Neural crest cell (in vitro differentiated cells): ENCODE measurements at regions not wholly inside any gene's neighbourhood (a gene's known extent, or its start where the extent isn't known, plus 50 kb on each side); places are given as distances from the start of the nearest gene placed in this dataset.

ENCODE experiments used
- DNase-seq: peaks from one replicate; pipeline ENCODE4 v3.0.0; 2021; ENCODE audit warnings: low read depth, mixed read lengths, low spot score
- H3K27ac Mint-ChIP-seq: one replicate; pipeline ENCODE4 v1.8.0; 2021; ENCODE audit warnings: mild to moderate bottlenecking, mixed read lengths; ENCODE audit not compliant: unreplicated experiment
- H3K27me3 Mint-ChIP-seq: 2 replicates; pipeline ENCODE4 v1.8.0; 2021; ENCODE audit warnings: low read depth, mild to moderate bottlenecking, mixed read lengths
- H3K36me3 Mint-ChIP-seq: 2 replicates; pipeline ENCODE4 v1.8.0; 2021; ENCODE audit warnings: low read depth, mild to moderate bottlenecking, mixed read lengths
- H3K4me1 Mint-ChIP-seq: 2 replicates; pipeline ENCODE4 v1.8.0; 2021; ENCODE audit warnings: mixed read lengths
- H3K4me3 Mint-ChIP-seq: one replicate; pipeline ENCODE4 v1.8.0; 2021; ENCODE audit warnings: mild to moderate bottlenecking, mixed read lengths
- H3K9me3 Mint-ChIP-seq: 2 replicates; pipeline ENCODE4 v1.8.0; 2021; ENCODE audit warnings: mixed read lengths
- TF ChIP-seq, protein P1 (sequence below): fragments of 200-600 bp; sonication (generic); conservative IDR thresholded peaks from 2 replicates; pipeline ENCODE4 v1.5.0; 2021; ENCODE audit warnings: antibody characterized with exemption, mild to moderate bottlenecking

DNA sequence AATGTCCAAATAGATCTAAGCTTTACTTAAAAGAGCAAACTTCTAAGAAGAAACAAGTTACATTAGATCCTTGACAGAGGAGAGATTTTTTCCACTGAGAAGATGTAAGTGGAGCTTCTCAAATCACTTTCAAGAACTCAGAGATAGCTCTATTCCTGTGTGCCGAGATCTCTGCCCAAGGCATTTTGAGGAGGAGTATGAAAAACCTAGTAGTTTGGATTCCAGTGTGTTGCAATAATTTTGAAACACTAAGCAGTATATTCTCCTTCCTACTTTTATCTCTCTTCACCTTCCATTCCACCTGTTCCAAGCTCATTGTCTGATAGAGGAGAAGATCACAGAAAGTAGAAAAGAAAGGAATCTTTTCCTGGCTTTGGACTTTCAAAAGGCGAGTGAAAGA lies 192.0 kb upstream of the TANK start:
- TF ChIP-seq, protein P1, sequence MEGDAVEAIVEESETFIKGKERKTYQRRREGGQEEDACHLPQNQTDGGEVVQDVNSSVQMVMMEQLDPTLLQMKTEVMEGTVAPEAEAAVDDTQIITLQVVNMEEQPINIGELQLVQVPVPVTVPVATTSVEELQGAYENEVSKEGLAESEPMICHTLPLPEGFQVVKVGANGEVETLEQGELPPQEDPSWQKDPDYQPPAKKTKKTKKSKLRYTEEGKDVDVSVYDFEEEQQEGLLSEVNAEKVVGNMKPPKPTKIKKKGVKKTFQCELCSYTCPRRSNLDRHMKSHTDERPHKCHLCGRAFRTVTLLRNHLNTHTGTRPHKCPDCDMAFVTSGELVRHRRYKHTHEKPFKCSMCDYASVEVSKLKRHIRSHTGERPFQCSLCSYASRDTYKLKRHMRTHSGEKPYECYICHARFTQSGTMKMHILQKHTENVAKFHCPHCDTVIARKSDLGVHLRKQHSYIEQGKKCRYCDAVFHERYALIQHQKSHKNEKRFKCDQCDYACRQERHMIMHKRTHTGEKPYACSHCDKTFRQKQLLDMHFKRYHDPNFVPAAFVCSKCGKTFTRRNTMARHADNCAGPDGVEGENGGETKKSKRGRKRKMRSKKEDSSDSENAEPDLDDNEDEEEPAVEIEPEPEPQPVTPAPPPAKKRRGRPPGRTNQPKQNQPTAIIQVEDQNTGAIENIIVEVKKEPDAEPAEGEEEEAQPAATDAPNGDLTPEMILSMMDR: no peak
- Mint-ChIP-seq H3K4me1 (peaks cover 6% of the 10 kb centered on the region), H3K36me3 (no peaks in the 10 kb centered on the region), H3K27ac (no peak overlapping the region), H3K27me3 (no peaks in the 10 kb centered on the region), H3K4me3 (no peak overlapping the region), H3K9me3 (no peaks in the 10 kb centered on the region)
- DNase-seq: no peak

DNA sequence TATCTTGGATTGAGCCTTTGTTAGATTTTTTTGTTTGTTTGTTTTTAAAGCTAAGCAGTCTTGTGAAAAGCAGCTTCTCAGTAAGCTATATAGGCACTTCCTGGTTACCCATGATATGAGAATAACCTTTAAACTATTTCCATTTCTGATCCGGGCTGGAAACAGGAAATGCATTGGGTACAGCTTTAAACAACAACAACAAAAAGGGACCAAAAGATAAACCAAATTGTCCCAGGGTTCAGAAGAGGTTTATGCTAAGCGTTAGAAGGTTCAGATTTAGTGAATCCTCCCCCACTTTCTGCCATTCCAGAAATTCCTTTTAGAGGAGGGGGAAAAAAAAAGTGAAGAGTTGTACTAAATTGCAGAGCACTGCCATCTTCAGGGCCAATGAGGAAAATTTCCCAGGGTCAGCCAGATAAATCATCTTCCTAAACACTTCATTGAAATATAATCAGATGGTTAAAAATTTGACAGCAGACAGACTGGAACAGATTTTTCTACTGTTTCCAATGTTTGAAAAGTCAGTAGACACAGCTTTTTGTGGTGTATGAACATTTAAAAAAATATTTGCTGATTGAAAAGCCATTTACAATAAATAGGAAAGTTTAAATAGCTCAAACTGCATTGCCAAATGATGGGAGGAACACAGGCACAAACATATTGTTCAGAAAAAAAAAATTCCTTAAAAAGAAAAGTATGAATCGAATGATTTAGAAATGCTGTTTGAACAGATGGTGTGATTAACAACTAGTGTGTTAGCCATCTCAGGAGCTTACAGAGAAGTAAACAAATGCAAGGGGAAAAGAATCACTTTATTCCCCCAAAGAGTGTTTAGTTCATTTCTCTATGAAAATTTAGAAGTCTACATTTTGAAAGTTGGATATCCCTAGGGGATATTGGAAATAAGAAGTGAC lies 189.9 kb upstream of the TANK start:
- peak overlapping the region; percentile 74 for H3K27ac Mint-ChIP-seq
- no peaks in the 10 kb centered on the region for H3K9me3 Mint-ChIP-seq
- no peaks in the 10 kb centered on the region for H3K36me3 Mint-ChIP-seq
- peak overlapping the region; percentile 41 for H3K4me3 Mint-ChIP-seq
- TF ChIP-seq, protein P1: peak; percentile 83
- no peaks in the 10 kb centered on the region for H3K27me3 Mint-ChIP-seq
- peaks cover 6% of the 10 kb centered on the region for H3K4me1 Mint-ChIP-seq
- peak; percentile 21 for DNase-seq

DNA sequence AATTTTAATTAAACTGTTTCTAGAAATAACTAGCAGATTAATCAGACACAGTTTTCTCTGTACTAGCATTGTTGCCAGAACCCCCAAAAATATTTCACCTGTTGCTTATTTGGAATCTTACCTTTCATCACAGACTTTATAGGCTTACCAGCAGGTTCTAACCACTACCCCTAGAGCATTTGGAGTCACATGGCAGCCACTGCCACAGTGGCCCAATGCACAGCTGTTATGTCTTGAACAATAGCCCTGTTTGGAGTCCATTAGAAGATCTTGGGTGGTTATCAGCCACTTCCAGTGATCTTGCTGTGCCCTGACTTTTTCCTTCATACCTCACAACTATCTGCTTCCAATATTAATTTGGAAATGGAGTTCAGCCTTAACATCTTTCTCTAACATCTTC lies 186.2 kb upstream of the TANK start:
- peaks cover 5% of the 10 kb centered on the region for H3K9me3 Mint-ChIP-seq
- TF ChIP-seq, protein P1: no peak
- no peaks in the 10 kb centered on the region for H3K36me3 Mint-ChIP-seq
- no peaks in the 10 kb centered on the region for H3K27me3 Mint-ChIP-seq
- H3K4me1 Mint-ChIP-seq: peaks cover 6% of the 10 kb centered on the region
- no peak overlapping the region for H3K4me3 Mint-ChIP-seq
- no peak for DNase-seq
- H3K27ac Mint-ChIP-seq: no peak overlapping the region

DNA sequence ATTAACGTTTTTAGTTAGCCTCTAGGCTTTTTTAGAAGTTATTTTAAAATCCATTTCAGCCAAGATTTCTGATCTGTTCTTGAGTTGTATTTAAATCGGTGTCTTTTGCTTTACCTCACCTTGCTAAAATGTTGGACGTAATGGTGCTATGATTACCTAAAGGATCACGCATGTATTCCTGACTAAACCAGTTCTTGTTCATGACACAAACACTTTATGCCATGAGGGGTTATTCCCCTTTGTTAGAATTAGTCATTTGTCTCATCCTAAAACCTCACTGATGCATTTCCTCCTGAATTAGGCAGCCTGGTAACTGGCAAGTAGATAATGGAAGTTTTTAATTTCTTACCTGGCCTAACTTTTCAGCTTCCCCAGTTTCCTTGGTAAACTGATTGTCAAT lies 185.4 kb upstream of the TANK start:
- Mint-ChIP-seq H3K36me3 (no peaks in the 10 kb centered on the region), H3K4me3 (no peak overlapping the region), H3K27ac (no peak overlapping the region), H3K9me3 (peaks cover 5% of the 10 kb centered on the region), H3K27me3 (no peaks in the 10 kb centered on the region), H3K4me1 (peaks cover 6% of the 10 kb centered on the region)
- DNase-seq: no peak
- TF ChIP-seq, protein P1: no peak

DNA sequence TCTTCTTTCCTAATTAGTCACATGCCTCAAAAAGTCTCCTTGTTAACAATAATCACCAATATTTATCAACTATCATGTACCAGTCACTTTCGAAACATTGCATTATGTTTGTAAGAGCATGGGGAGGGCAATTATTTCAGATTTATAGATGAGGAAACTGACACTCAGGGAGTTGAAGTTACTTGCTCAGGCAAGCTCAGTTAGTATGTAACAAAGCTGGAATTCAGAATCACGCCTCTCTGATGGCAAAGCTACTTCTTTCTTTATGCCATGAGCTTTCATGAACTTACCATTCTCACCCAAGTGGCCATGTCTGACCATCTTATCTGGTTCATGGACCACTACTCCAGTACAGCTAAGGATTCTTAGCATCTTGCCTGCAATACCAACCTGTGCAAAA lies 183.4 kb upstream of the TANK start:
- Mint-ChIP-seq H3K9me3 (peaks cover 5% of the 10 kb centered on the region), H3K4me3 (no peak overlapping the region), H3K4me1 (no peaks in the 10 kb centered on the region), H3K27ac (no peak overlapping the region), H3K27me3 (no peaks in the 10 kb centered on the region), H3K36me3 (no peaks in the 10 kb centered on the region)
- no peak for DNase-seq
- TF ChIP-seq, protein P1: no peak
